GM19372 (cell line): ENCODE measurements at regions not wholly inside any gene's neighbourhood (a gene's known extent, or its start where the extent isn't known, plus 50 kb on each side); places are given as distances from the start of the nearest gene placed in this dataset.
A peak's percentile ranks its signal among the peaks of the same experiment; 100 is the strongest.

Experiments
- ATAC-seq: cut with Tn5 transposase; IDR thresholded peaks from one replicate; pipeline ENCODE4 v1.9.1; 2021; ENCODE audit warnings: mild to moderate bottlenecking, low read depth, moderate library complexity; ENCODE audit not compliant: unreplicated experiment

- no peak for ATAC-seq
Measured at GRCh38 chrX:109312757-109313156, 169.1 kb downstream of the GUCY2F start.

- no peak for ATAC-seq
Measured at GRCh38 chrX:109310031-109310430, 171.9 kb downstream of the GUCY2F start.

GRCh38 chrX:109301177-109301576 lies 180.7 kb downstream of the GUCY2F start:
- no peak for ATAC-seq

- no peak for ATAC-seq
Measured at GRCh38 chrX:109300415-109300814, 181.5 kb downstream of the GUCY2F start.

- no peak for ATAC-seq
Measured at GRCh38 chrX:109299091-109299490, 182.8 kb downstream of the GUCY2F start.

GRCh38 chrX:109294097-109294814 lies 187.6 kb downstream of the GUCY2F start:
- no peak for ATAC-seq

GRCh38 chrX:109283870-109284269 lies 198.0 kb downstream of the GUCY2F start:
- ATAC-seq = no peak

GRCh38 chrX:109281483-109282275 lies 200.2 kb downstream of the GUCY2F start:
- ATAC-seq = peak; percentile 66

- ATAC-seq = no peak
Measured at GRCh38 chrX:109274806-109275205, 207.1 kb downstream of the GUCY2F start.

GRCh38 chrX:109270580-109271484 lies 211.1 kb downstream of the GUCY2F start:
- ATAC-seq = peak; percentile 81

- no peak for ATAC-seq
Measured at GRCh38 chrX:109268340-109268739, 213.5 kb downstream of the GUCY2F start.

GRCh38 chrX:109266034-109266433 lies 215.9 kb downstream of the GUCY2F start:
- no peak for ATAC-seq

GRCh38 chrX:109264878-109265277 lies 217.0 kb downstream of the GUCY2F start:
- no peak for ATAC-seq

GRCh38 chrX:109261279-109261678 lies 220.6 kb downstream of the GUCY2F start:
- no peak for ATAC-seq

GRCh38 chrX:109252789-109253188 lies 229.1 kb downstream of the GUCY2F start:
- ATAC-seq = no peak

- ATAC-seq = no peak
Measured at GRCh38 chrX:109218761-109219160, 263.1 kb downstream of the GUCY2F start.

- ATAC-seq = no peak
Measured at GRCh38 chrX:109199726-109200125, 282.2 kb downstream of the GUCY2F start.

- peak; percentile 40 for ATAC-seq
Measured at GRCh38 chrX:109190542-109190941, 291.3 kb downstream of the GUCY2F start.

GRCh38 chrX:109187473-109188168 lies 294.3 kb downstream of the GUCY2F start:
- ATAC-seq = peak; percentile 73

GRCh38 chrX:109186939-109187338 lies 294.9 kb downstream of the GUCY2F start:
- no peak for ATAC-seq
